Fibroblast of skin of abdomen (primary cell): ENCODE measurements at regions not wholly inside any gene's neighbourhood (a gene's known extent, or its start where the extent isn't known, plus 50 kb on each side); places are given as distances from the start of the nearest gene placed in this dataset.
A peak's percentile ranks its signal among the peaks of the same experiment; 100 is the strongest.

ENCODE experiments used
- DNase-seq: peaks from one replicate; pipeline ENCODE4 v3.0.0-alpha.2; 2013

GRCh38 chr18:42271647-42272414, 316.8 kb downstream of the PIK3C3 start:
- DNase-seq, result no peak

GRCh38 chr18:42274488-42275137, 319.6 kb downstream of the PIK3C3 start:
- DNase-seq, result peak; percentile 38

GRCh38 chr18:42275138-42275535, 320.1 kb downstream of the PIK3C3 start:
- no peak for DNase-seq

GRCh38 chr18:42275949-42276730, 321.1 kb downstream of the PIK3C3 start:
- no peak for DNase-seq

GRCh38 chr18:42281124-42281523, 326.1 kb downstream of the PIK3C3 start:
- no peak for DNase-seq

GRCh38 chr18:42281851-42282250, 326.8 kb downstream of the PIK3C3 start:
- DNase-seq, result no peak

- DNase-seq, result no peak
Measured at GRCh38 chr18:42287047-42287446, 332.0 kb downstream of the PIK3C3 start.

GRCh38 chr18:42288129-42288528, 333.1 kb downstream of the PIK3C3 start:
- DNase-seq, result no peak

GRCh38 chr18:42289526-42289925, 334.5 kb downstream of the PIK3C3 start:
- DNase-seq, result no peak

- DNase-seq, result no peak
Measured at GRCh38 chr18:42290318-42291307, 335.6 kb downstream of the PIK3C3 start.

GRCh38 chr18:42292654-42293053, 337.6 kb downstream of the PIK3C3 start:
- DNase-seq, result no peak

- no peak for DNase-seq
Measured at GRCh38 chr18:42296192-42296591, 341.2 kb downstream of the PIK3C3 start.

GRCh38 chr18:42296723-42297122, 341.7 kb downstream of the PIK3C3 start:
- DNase-seq, result peak; percentile 7

- peak; percentile 67 for DNase-seq
Measured at GRCh38 chr18:42298759-42299675, 344.0 kb downstream of the PIK3C3 start.

GRCh38 chr18:42305869-42306593, 351.0 kb downstream of the PIK3C3 start:
- DNase-seq, result peak; percentile 26

GRCh38 chr18:42306594-42306980, 351.6 kb downstream of the PIK3C3 start:
- no peak for DNase-seq

GRCh38 chr18:42310956-42311355, 355.9 kb downstream of the PIK3C3 start:
- peak; percentile 69 for DNase-seq

- no peak for DNase-seq
Measured at GRCh38 chr18:42326752-42327151, 371.7 kb downstream of the PIK3C3 start.

- no peak for DNase-seq
Measured at GRCh38 chr18:42328931-42329330, 373.9 kb downstream of the PIK3C3 start.

- DNase-seq, result peak; percentile 26
Measured at GRCh38 chr18:42330296-42330695, 375.3 kb downstream of the PIK3C3 start.
